Transverse colon (tissue), 4 donors: ENCODE measurements at regions not wholly inside any gene's neighbourhood (a gene's known extent, or its start where the extent isn't known, plus 50 kb on each side); places are given as distances from the start of the nearest gene placed in this dataset.

Experiments used
- DNase-seq: peaks from one replicate; pipeline ENCODE4 v3.0.0-alpha.2; 2019
- H3K27ac ChIP-seq, 4 donors: fragments of 200-600 bp; sonication (generic); 2 replicates each; pipeline ENCODE4 v1.5.1; 2016 to 2018; ENCODE audit warnings: inconsistent platforms in 4 of 4
- H3K27me3 ChIP-seq: fragments of 200-600 bp; sonication (generic); 2 replicates; pipeline ENCODE4 v1.5.1; 2017; ENCODE audit warnings: inconsistent platforms
- H3K36me3 ChIP-seq, 4 donors: fragments of 200-600 bp; sonication (generic); 2 replicates each; pipeline ENCODE4 v1.5.1; 2017 to 2019; ENCODE audit warnings: inconsistent platforms in 4 of 4
- H3K4me1 ChIP-seq, 4 donors: fragments of 200-600 bp; sonication (generic); 2 replicates each; pipeline ENCODE4 v1.5.1; 2017 to 2020; ENCODE audit warnings: inconsistent platforms in 4 of 4
- H3K4me3 ChIP-seq, 4 donors: fragments of 200-600 bp; sonication (generic); 1 replicate in 1 of 4; 2 replicates in 3 of 4; pipeline versions ENCODE4 v1.5.1 to v1.6.1; 2017 to 2019; ENCODE audit warnings: inconsistent platforms in 4 of 4
- H3K9me3 ChIP-seq, 2 donors: fragments of 200-600 bp; sonication (generic); 2 replicates each; pipeline ENCODE4 v1.5.1; 2017 to 2019; ENCODE audit warnings: inconsistent platforms in 2 of 2
- EP300 ChIP-seq: sonication (generic); formaldehyde crosslinking; IDR thresholded peaks from one replicate; pipeline ENCODE4 v1.6.1; 2017; ENCODE audit warnings: antibody characterized with exemption, low read depth
- POLR2A ChIP-seq: fragments of 450-650 bp; IDR thresholded peaks from one replicate; pipeline ENCODE4 v1.6.1; 2016; ENCODE audit warnings: antibody characterized with exemption, mild to moderate bottlenecking, moderate library complexity
- POLR2AphosphoS5 ChIP-seq, 3 donors: sonication (generic); formaldehyde crosslinking; IDR thresholded peaks; one replicate each; pipeline ENCODE4 v1.6.1; 2016; ENCODE audit warnings: antibody characterized with exemption in 3 of 3
- WGBS, 2 donors: methylation state at CpG; one replicate each; pipeline ENCODE4 v1.1.5; 2018; ENCODE audit warnings: low coverage in 1 of 2; 5-methylcytosine and 5-hydroxymethylcytosine counted together
- in situ Hi-C, 4 donors: fragments of 200-750 bp; cut with MboI; loops; one replicate each; pipeline versions ENCODE4 v1.15.0 to v1.15.1; 2017; ENCODE audit warnings: low sequenced_read_pairs in 3 of 4, low pct_ligation_motif_present in 1 of 4, low pct_unique_long_range_greater_than_20kb in 1 of 4
- intact Hi-C: fragments of 100-400 bp; cut with DNase I; formaldehyde crosslinking; loops from one replicate; pipeline ENCODE4 v1.15.1; 2023; ENCODE audit warnings: low total_unique reads
- TF ChIP-seq, protein P1 (sequence below), 5 experiments: fragments of 200-600 bp in 3 of 5; fragments of 450-650 bp in 2 of 5; sonication (generic) in 3 of 5; IDR thresholded peaks; 1 replicate in 2 of 5; 2 replicates in 3 of 5; pipeline ENCODE4 v1.5.1; 2016 to 2017; ENCODE audit warnings: antibody characterized with exemption in 5 of 5, inconsistent platforms in 3 of 5, mild to moderate bottlenecking in 2 of 5, moderate library complexity in 1 of 5

DNA sequence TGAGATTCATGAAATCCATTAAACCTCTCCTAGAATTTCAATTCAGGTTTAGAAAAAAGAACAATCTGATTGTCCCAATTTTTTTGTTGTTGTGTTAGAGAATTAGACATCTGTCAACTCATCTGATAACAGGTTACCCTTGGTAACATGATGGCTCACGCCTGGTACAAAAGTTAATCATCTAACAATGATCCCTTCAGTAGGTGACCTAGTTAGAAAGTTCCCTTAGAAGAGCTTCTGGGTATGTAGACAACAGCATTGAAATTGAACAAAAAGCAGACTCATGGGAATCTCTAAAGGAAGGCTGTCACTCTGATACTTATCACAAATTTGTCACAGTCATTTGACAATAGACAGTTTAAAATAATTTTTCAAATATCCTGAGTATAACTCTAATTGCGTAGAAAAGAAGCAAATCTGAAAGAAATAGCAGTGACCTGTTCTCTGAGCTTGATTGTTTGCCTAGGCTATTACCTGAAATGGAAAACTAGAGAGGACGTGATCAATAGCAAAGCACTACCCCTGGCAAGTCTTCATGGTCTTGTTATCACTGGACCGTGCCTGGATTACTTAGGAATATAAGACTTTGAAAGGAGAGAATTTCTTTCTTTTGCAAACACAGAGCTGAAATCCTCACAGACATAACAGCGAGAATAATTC, 880.4 kb upstream of the AGA start:
- no peak for DNase-seq
- TF ChIP-seq POLR2AphosphoS5 (IDR thresholded peaks at IDR 0.05) (no peak), POLR2A (no peak), EP300 (no peak)
- TF ChIP-seq, protein P1, sequence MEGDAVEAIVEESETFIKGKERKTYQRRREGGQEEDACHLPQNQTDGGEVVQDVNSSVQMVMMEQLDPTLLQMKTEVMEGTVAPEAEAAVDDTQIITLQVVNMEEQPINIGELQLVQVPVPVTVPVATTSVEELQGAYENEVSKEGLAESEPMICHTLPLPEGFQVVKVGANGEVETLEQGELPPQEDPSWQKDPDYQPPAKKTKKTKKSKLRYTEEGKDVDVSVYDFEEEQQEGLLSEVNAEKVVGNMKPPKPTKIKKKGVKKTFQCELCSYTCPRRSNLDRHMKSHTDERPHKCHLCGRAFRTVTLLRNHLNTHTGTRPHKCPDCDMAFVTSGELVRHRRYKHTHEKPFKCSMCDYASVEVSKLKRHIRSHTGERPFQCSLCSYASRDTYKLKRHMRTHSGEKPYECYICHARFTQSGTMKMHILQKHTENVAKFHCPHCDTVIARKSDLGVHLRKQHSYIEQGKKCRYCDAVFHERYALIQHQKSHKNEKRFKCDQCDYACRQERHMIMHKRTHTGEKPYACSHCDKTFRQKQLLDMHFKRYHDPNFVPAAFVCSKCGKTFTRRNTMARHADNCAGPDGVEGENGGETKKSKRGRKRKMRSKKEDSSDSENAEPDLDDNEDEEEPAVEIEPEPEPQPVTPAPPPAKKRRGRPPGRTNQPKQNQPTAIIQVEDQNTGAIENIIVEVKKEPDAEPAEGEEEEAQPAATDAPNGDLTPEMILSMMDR (IDR thresholded peaks at IDR 0.05) = no peak
- Histone ChIP-seq H3K27me3 (no peaks in the 10 kb centered on the region), H3K27ac (no peak overlapping the region), H3K9me3 (peaks cover 0 to 17% of the 10 kb centered on the region in 2 donors), H3K36me3 (no peaks in the 10 kb centered on the region), H3K4me3 (no peak overlapping the region), H3K4me1 (no peaks in the 10 kb centered on the region)
- WGBS, 2 donors = 69 to 79% methylated on average over 5 of the region's 5 CpGs
- intact Hi-C loops (no loop called here), in situ Hi-C loops (no loop called here)

DNA sequence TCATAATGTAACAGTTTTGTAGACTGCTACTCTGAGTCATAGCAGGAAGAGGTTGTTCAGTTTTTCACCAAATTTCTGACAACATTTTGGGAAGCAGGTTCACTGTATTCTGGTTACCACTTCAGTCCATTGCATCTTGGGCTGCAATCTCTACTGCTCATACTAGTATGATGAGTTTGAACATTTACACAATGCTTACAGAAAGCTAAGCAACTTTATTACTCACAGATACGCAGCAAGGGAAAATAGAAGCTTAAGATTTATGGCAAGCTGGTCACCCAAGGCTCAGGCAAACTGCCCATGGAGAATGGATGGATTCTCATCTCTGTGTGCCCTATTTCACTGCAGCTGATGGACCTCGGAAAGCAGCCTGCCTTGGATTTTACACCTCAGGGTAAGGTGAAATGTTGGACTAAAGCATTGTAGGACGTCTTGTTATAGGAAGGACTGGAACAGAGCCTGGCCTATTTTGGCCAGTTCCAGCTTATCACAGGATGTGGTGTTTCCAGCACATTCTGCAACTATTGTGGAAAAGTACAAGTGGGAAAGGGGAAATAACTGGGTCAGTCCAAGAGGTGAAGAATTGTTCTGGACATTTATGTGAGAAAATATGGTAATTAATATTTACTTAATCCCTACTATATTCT, 887.1 kb upstream of the AGA start:
- 54 to 67% methylated on average over 1 to 3 of the region's 3 CpGs for WGBS, 2 donors
- no peak for DNase-seq
- H3K27me3 ChIP-seq = no peaks in the 10 kb centered on the region
- intact Hi-C loops = no loop called here
- H3K27ac ChIP-seq = no peak overlapping the region
- no peaks in the 10 kb centered on the region for H3K4me1 ChIP-seq
- H3K4me3 ChIP-seq = no peak overlapping the region
- H3K36me3 ChIP-seq = no peaks in the 10 kb centered on the region
- no peaks in the 10 kb centered on the region for H3K9me3 ChIP-seq
- in situ Hi-C loops = no loop called here
- TF ChIP-seq POLR2A (no peak), EP300 (no peak), POLR2AphosphoS5 (IDR thresholded peaks at IDR 0.05) (no peak)
- TF ChIP-seq, protein P1 (IDR thresholded peaks at IDR 0.05) = no peak

DNA sequence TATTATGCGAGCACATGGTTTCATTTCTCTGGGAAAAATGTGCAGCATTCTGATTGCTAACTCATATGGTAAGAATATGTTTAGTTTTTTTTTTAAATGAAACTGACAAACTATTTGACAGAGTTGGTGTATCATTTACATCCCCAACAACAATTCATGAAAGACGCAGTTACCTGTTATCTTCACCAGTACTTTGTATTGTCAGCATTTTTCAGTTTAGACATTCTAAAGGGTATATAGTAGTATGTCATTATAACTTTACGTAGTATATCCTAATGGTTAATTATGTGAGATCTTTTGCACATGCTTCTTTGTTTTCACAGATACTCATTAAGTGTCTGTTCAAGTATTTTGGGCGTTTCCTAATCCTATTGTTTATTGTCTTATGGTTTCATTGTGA, 891.1 kb upstream of the AGA start:
- Histone ChIP-seq H3K36me3 (no peaks in the 10 kb centered on the region), H3K4me1 (no peaks in the 10 kb centered on the region), H3K9me3 (no peaks in the 10 kb centered on the region), H3K4me3 (no peak overlapping the region), H3K27me3 (no peaks in the 10 kb centered on the region), H3K27ac (no peak overlapping the region)
- TF ChIP-seq, protein P1 (IDR thresholded peaks at IDR 0.05) = no peak
- no peak for TF ChIP-seq EP300
- no peak for TF ChIP-seq POLR2AphosphoS5 (IDR thresholded peaks at IDR 0.05)
- TF ChIP-seq POLR2A = no peak
- no peak for DNase-seq
- intact Hi-C loops = no loop called here
- in situ Hi-C loops = no loop called here
- 83 to 88% methylated on average over 4 of the region's 4 CpGs for WGBS, 2 donors

DNA sequence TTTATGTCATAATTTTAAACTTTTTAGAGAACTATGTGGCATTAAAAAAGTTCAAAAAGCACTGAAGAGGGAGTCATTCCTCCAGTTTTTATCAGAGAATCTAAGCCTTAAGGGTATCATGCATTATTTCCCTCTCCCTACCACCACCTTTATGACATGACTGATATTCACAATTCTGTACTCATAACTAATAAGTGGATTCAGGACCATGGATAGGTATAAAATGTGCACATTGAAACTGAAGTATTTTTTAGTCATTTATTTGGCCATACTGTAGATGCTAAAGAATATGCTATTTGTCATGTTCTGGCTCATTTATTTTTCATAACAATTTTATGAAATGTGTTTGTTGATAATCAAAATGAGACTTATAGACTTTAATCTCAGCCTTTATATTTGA, 897.5 kb upstream of the AGA start:
- TF ChIP-seq, protein P1 (IDR thresholded peaks at IDR 0.05) = no peak
- TF ChIP-seq EP300 (no peak), POLR2A (no peak), POLR2AphosphoS5 (IDR thresholded peaks at IDR 0.05) (no peak)
- Histone ChIP-seq H3K4me3 (no peak overlapping the region), H3K27ac (no peak overlapping the region), H3K27me3 (no peaks in the 10 kb centered on the region), H3K4me1 (no peaks in the 10 kb centered on the region), H3K9me3 (no peaks in the 10 kb centered on the region), H3K36me3 (no peaks in the 10 kb centered on the region)
- in situ Hi-C loops = no loop called here
- DNase-seq = no peak
- intact Hi-C loops = no loop called here
